ENCODE measurements at regions not wholly inside any gene's neighbourhood (a gene's known extent, or its start where the extent isn't known, plus 50 kb on each side); places are given as distances from the start of the nearest gene placed in this dataset.

DNA sequence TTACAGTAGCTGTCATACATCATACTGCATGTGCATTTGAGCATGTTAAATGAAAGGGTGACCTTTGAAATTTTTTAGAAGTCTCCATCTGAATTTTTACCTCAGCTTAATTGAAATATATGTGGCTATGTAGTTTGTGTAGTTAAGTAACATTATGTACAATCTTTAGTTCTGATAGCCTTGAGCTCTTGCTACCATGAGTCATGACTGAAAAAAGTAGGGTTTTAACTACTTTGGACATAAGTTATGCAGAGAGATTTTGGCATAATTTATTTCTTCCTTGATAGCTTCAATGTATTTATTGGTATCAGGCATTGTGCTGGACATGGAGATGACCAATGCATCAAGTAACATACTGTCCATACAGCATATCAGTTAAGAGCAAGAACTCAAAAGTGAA, 376.5 kb upstream of the ZNF717 start (continued):
- TF ChIP-seq, protein P1, sequence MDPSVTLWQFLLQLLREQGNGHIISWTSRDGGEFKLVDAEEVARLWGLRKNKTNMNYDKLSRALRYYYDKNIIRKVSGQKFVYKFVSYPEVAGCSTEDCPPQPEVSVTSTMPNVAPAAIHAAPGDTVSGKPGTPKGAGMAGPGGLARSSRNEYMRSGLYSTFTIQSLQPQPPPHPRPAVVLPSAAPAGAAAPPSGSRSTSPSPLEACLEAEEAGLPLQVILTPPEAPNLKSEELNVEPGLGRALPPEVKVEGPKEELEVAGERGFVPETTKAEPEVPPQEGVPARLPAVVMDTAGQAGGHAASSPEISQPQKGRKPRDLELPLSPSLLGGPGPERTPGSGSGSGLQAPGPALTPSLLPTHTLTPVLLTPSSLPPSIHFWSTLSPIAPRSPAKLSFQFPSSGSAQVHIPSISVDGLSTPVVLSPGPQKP (IDR thresholded peaks at IDR 0.05; ENCODE audit: low read depth, low read length), result no peak

DNA sequence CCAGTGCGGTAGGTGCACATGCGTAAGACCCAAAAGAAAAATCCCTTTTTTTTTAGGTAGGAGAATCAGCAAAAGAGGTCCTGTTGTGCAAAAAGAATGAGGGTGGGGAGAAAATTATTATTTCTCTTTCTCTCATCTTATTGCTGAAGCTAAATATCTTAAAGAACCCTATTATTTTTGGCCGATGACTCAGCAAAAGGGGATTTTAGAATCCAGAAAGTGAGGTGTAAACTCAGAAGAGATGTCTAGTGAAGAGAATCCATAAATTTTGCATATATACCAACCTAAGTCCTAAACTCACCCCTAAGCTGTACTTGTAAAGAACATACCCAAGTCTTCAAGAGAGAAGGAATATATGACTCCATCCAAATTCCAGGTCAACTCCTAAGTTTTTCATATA, 386.3 kb upstream of the ZNF717 start:
- H4K20me1 ChIP-seq (ENCODE audit: control insufficient read depth, insufficient read depth), result no peaks in the 10 kb centered on the region
- no peaks in the 10 kb centered on the region for H3K4me1 ChIP-seq (ENCODE audit: control insufficient read depth, insufficient read depth, low read length)
- H3K4me3 ChIP-seq, result no peak overlapping the region
- RAD21 ChIA-PET (ENCODE audit: unreplicated experiment), result no interaction called here
- TF ChIP-seq JUND (IDR thresholded peaks at IDR 0.05; ENCODE audit: low read depth, low read length), result no peak
- H3K79me2 ChIP-seq (ENCODE audit: control insufficient read depth, insufficient read depth, low read length), result no peaks in the 10 kb centered on the region
- intact Hi-C loops (cut with micrococcal nuclease; ENCODE audit: unreplicated experiment) (no loop called here), in situ Hi-C loops (cut with MboI) (no loop called here)
- POLR2A ChIA-PET, result no interaction called here
- H3K36me3 ChIP-seq (ENCODE audit: control insufficient read depth in 2 of 2, insufficient read depth in 2 of 2, low read length in 1 of 2), result no peaks in the 10 kb centered on the region
- ATAC-seq, result no peak
- H3K27me3 ChIP-seq (replicated peaks in 1 of 2; ENCODE audit: control insufficient read depth in 2 of 2, insufficient read depth in 2 of 2, low read length in 1 of 2), result no peaks in the 10 kb centered on the region
- H3K27ac ChIP-seq (ENCODE audit: control insufficient read depth, insufficient read depth), result no peak overlapping the region
- H3K9ac ChIP-seq (ENCODE audit: control insufficient read depth, insufficient read depth, low read length), result no peak overlapping the region
- SMC1A ChIA-PET (ENCODE audit: uncharacterized antibody, unreplicated experiment), result no interaction called here
- CTCF ChIA-PET, result no interaction called here
- no peak overlapping the region for H2AFZ ChIP-seq (ENCODE audit: control insufficient read depth, low read depth, low read length)
- FAIRE-seq, result no peak
- H3K4me2 ChIP-seq (ENCODE audit: control insufficient read depth, insufficient read depth), result no peak overlapping the region
- no TSS peak for BruUV-seq (replicated peaks)
- no peak for DNase-seq (ENCODE audit: low read depth, low spot score)
- H3K9me3 ChIP-seq (replicated peaks; ENCODE audit: control insufficient read depth, insufficient read depth, low read length), result no peaks in the 10 kb centered on the region
- WGBS (ENCODE audit: insufficient coverage, insufficient replicate concordance, low lambda C conversion rate, missing lambda C conversion rate), result 85% methylated on average over 3 of the region's 3 CpGs

DNA sequence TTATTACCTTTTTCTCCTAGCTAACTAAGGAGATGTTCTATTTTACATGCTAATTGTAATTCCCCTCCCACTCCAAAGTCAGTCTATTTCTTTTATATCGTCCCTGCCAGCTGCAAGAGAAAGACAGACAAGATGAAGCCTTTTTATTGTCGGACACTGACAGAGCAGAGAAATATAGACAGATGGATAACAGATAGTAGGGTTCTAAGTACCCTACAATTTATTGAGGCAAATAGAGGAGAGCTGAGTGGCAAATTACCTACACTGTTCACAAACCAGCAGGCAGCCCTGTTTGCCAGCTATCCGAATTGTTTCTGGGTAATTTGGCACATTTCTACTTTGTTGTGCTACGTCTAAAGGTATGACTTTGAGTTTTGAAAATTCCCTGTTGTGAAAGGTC, 392.3 kb upstream of the ZNF717 start:
- Histone ChIP-seq H3K4me3 (no peak overlapping the region), H3K79me2 (ENCODE audit: control insufficient read depth, insufficient read depth, low read length) (no peaks in the 10 kb centered on the region), H3K9me3 (replicated peaks; ENCODE audit: control insufficient read depth, insufficient read depth, low read length) (no peaks in the 10 kb centered on the region), H4K20me1 (ENCODE audit: control insufficient read depth, insufficient read depth) (no peaks in the 10 kb centered on the region), H3K27me3 (replicated peaks in 1 of 2; ENCODE audit: control insufficient read depth in 2 of 2, insufficient read depth in 2 of 2, low read length in 1 of 2) (no peaks in the 10 kb centered on the region), H2AFZ (ENCODE audit: control insufficient read depth, low read depth, low read length) (no peak overlapping the region), H3K9ac (ENCODE audit: control insufficient read depth, insufficient read depth, low read length) (no peak overlapping the region), H3K4me2 (ENCODE audit: control insufficient read depth, insufficient read depth) (no peak overlapping the region), H3K36me3 (ENCODE audit: control insufficient read depth in 2 of 2, insufficient read depth in 2 of 2, low read length in 1 of 2) (no peaks in the 10 kb centered on the region), H3K4me1 (ENCODE audit: control insufficient read depth, insufficient read depth, low read length) (no peaks in the 10 kb centered on the region), H3K27ac (ENCODE audit: control insufficient read depth, insufficient read depth) (no peak overlapping the region)
- TF ChIP-seq, protein P2, sequence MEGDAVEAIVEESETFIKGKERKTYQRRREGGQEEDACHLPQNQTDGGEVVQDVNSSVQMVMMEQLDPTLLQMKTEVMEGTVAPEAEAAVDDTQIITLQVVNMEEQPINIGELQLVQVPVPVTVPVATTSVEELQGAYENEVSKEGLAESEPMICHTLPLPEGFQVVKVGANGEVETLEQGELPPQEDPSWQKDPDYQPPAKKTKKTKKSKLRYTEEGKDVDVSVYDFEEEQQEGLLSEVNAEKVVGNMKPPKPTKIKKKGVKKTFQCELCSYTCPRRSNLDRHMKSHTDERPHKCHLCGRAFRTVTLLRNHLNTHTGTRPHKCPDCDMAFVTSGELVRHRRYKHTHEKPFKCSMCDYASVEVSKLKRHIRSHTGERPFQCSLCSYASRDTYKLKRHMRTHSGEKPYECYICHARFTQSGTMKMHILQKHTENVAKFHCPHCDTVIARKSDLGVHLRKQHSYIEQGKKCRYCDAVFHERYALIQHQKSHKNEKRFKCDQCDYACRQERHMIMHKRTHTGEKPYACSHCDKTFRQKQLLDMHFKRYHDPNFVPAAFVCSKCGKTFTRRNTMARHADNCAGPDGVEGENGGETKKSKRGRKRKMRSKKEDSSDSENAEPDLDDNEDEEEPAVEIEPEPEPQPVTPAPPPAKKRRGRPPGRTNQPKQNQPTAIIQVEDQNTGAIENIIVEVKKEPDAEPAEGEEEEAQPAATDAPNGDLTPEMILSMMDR (IDR thresholded peaks at IDR 0.05 in 2 of 3, conservative IDR thresholded peaks at IDR 0.05 in 1 of 3; ENCODE audit: control insufficient read depth in 2 of 3, extremely low read depth in 1 of 3, insufficient read depth in 1 of 3, low read depth in 3 of 3, low read length in 3 of 3), result no peak
- TF ChIP-seq MXI1 (IDR thresholded peaks at IDR 0.05; ENCODE audit: low read depth, low read length), result no peak
- TF ChIP-seq, protein P3, sequence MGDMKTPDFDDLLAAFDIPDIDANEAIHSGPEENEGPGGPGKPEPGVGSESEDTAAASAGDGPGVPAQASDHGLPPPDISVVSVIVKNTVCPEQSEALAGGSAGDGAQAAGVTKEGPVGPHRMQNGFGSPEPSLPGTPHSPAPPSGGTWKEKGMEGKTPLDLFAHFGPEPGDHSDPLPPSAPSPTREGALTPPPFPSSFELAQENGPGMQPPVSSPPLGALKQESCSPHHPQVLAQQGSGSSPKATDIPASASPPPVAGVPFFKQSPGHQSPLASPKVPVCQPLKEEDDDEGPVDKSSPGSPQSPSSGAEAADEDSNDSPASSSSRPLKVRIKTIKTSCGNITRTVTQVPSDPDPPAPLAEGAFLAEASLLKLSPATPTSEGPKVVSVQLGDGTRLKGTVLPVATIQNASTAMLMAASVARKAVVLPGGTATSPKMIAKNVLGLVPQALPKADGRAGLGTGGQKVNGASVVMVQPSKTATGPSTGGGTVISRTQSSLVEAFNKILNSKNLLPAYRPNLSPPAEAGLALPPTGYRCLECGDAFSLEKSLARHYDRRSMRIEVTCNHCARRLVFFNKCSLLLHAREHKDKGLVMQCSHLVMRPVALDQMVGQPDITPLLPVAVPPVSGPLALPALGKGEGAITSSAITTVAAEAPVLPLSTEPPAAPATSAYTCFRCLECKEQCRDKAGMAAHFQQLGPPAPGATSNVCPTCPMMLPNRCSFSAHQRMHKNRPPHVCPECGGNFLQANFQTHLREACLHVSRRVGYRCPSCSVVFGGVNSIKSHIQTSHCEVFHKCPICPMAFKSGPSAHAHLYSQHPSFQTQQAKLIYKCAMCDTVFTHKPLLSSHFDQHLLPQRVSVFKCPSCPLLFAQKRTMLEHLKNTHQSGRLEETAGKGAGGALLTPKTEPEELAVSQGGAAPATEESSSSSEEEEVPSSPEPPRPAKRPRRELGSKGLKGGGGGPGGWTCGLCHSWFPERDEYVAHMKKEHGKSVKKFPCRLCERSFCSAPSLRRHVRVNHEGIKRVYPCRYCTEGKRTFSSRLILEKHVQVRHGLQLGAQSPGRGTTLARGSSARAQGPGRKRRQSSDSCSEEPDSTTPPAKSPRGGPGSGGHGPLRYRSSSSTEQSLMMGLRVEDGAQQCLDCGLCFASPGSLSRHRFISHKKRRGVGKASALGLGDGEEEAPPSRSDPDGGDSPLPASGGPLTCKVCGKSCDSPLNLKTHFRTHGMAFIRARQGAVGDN (IDR thresholded peaks at IDR 0.05), result no peak
- no peak for TF ChIP-seq NFYB (IDR thresholded peaks at IDR 0.05; ENCODE audit: insufficient read depth, low read depth, low read length)
- TF ChIP-seq SMARCA5 (IDR thresholded peaks at IDR 0.05), result no peak
- TF ChIP-seq POLR2A (IDR thresholded peaks at IDR 0.05; ENCODE audit: low read depth, low read length), result no peak
- no peak for TF ChIP-seq MYB (IDR thresholded peaks at IDR 0.05; ENCODE audit: borderline replicate concordance, low read depth, low read length)
- ChIA-PET CTCF (no interaction called here), SMC1A (ENCODE audit: uncharacterized antibody, unreplicated experiment) (no interaction called here), POLR2A (no interaction called here), RAD21 (ENCODE audit: unreplicated experiment) (no interaction called here)
- 10% methylated on average over 4 of the region's 4 CpGs for WGBS (ENCODE audit: insufficient coverage, insufficient replicate concordance, low lambda C conversion rate, missing lambda C conversion rate)
- no TSS peak for BruUV-seq (replicated peaks)
- ATAC-seq (no peak), FAIRE-seq (no peak), DNase-seq (ENCODE audit: low read depth, low spot score) (no peak)
- in situ Hi-C loops (cut with MboI) (no loop called here), intact Hi-C loops (cut with micrococcal nuclease; ENCODE audit: unreplicated experiment) (no loop called here)
